ENCODE measurements at regions not wholly inside any gene's neighbourhood (a gene's known extent, or its start where the extent isn't known, plus 50 kb on each side); places are given as distances from the start of the nearest gene placed in this dataset.

- no peaks in the 10 kb centered on the region for H3K79me2 ChIP-seq (replicated peaks; ENCODE audit: insufficient read depth)
- ATAC-seq (no peak), DNase-seq (ENCODE audit: low spot score) (no peak)
- H3K9me2 ChIP-seq (ENCODE audit: insufficient read depth): peaks cover 12% of the 10 kb centered on the region; the same call in 1 of the 2 replicates
- no peak overlapping the region for H3K27ac ChIP-seq (ENCODE audit: low read depth)
- peaks cover 17% of the 10 kb centered on the region for H3K36me3 Mint-ChIP-seq (ENCODE audit: low read depth)
- H3K36me3 ChIP-seq (ENCODE audit: insufficient read depth): no peaks in the 10 kb centered on the region
- no peaks in the 10 kb centered on the region for H3K27me3 ChIP-seq (ENCODE audit: insufficient read depth)
- no peaks in the 10 kb centered on the region for H3K4me1 ChIP-seq (ENCODE audit: insufficient read depth)
- H2AFZ ChIP-seq: no peak overlapping the region
- no peak overlapping the region for H3K4me2 ChIP-seq
- no peaks in the 10 kb centered on the region for H3F3A ChIP-seq (replicated peaks; ENCODE audit: low read depth)
- no peaks in the 10 kb centered on the region for H4K20me1 ChIP-seq (replicated peaks; ENCODE audit: insufficient read depth)
- no peak overlapping the region for H3K4me3 Mint-ChIP-seq
- peaks cover 14% of the 10 kb centered on the region for H3K9me3 Mint-ChIP-seq
- peaks cover 1% of the 10 kb centered on the region for H3K27me3 Mint-ChIP-seq (ENCODE audit: insufficient read depth, low read depth, poor library complexity)
- peaks cover 3% of the 10 kb centered on the region; the same call in 1 of the 3 replicates for H3K4me1 Mint-ChIP-seq
- H3K27ac Mint-ChIP-seq: no peak overlapping the region
- TF ChIP-seq, protein P1, sequence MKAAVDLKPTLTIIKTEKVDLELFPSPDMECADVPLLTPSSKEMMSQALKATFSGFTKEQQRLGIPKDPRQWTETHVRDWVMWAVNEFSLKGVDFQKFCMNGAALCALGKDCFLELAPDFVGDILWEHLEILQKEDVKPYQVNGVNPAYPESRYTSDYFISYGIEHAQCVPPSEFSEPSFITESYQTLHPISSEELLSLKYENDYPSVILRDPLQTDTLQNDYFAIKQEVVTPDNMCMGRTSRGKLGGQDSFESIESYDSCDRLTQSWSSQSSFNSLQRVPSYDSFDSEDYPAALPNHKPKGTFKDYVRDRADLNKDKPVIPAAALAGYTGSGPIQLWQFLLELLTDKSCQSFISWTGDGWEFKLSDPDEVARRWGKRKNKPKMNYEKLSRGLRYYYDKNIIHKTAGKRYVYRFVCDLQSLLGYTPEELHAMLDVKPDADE (IDR thresholded peaks at IDR 0.05): no peak
- TF ChIP-seq POLR2AphosphoS5 (IDR thresholded peaks at IDR 0.05; ENCODE audit: low read depth) (no peak), REST (IDR thresholded peaks at IDR 0.05; ENCODE audit: unreplicated experiment) (no peak), ZNF331 (CRISPR knock-in tag; IDR thresholded peaks at IDR 0.05; ENCODE audit: low read depth) (no peak), STAT1 (IDR thresholded peaks at IDR 0.05; ENCODE audit: unreplicated experiment) (no peak), EZH2 (IDR thresholded peaks at IDR 0.05; ENCODE audit: low read depth, unreplicated experiment) (no peak), ZNF114 (CRISPR knock-in tag; IDR thresholded peaks at IDR 0.05) (no peak), NANOG (IDR thresholded peaks at IDR 0.05; ENCODE audit: borderline replicate concordance) (no peak), CREB1 (CRISPR knock-in tag; IDR thresholded peaks at IDR 0.05; ENCODE audit: low read depth) (no peak), EZH2phosphoT487 (IDR thresholded peaks at IDR 0.05; ENCODE audit: unreplicated experiment) (no peak), CTCF (conservative IDR thresholded peaks at IDR 0.05; ENCODE audit: low read depth in 2 of 2) (no peak), JUNB (IDR thresholded peaks at IDR 0.05; ENCODE audit: unreplicated experiment) (no peak)
- H3K4me3 ChIP-seq: no peak overlapping the region
Observed at GRCh38 chr18:25534401-25534800, 182.4 kb upstream of the ZNF521 start.

All from GM23338 (cell line).